ENCODE measurements at regions not wholly inside any gene's neighbourhood (a gene's known extent, or its start where the extent isn't known, plus 50 kb on each side); places are given as distances from the start of the nearest gene placed in this dataset.

- DNase-seq (ENCODE audit: insufficient read length, low spot score) (no peak), FAIRE-seq (no peak)
- TF ChIP-seq POLR2AphosphoS5 (IDR thresholded peaks at IDR 0.05; ENCODE audit: low read depth, low read length) (no peak), PAX5 (IDR thresholded peaks at IDR 0.05; ENCODE audit: insufficient read depth, low read length, severe bottlenecking) (no peak), POU2F2 (IDR thresholded peaks at IDR 0.05; ENCODE audit: low read depth, low read length) (no peak), SPI1 (IDR thresholded peaks at IDR 0.05; ENCODE audit: low read depth, low read length) (no peak), TAF1 (IDR thresholded peaks at IDR 0.05; ENCODE audit: low read depth, low read length) (no peak), POLR2A (IDR thresholded peaks at IDR 0.05; ENCODE audit: low read depth, low read length) (no peak)
Measured at GRCh38 chr5:39678534-39678933, 253.8 kb upstream of the DAB2 start.

GRCh38 chr5:39675676-39676075 lies 250.9 kb upstream of the DAB2 start:
- TF ChIP-seq POLR2A (IDR thresholded peaks at IDR 0.05; ENCODE audit: low read depth, low read length) = no peak
- DNase-seq (ENCODE audit: insufficient read length, low spot score) (no peak), FAIRE-seq (no peak)

GRCh38 chr5:39674209-39675082 lies 249.7 kb upstream of the DAB2 start:
- TF ChIP-seq PAX5 (IDR thresholded peaks at IDR 0.05; ENCODE audit: insufficient read depth, low read length, severe bottlenecking) (no peak), SPI1 (IDR thresholded peaks at IDR 0.05; ENCODE audit: low read depth, low read length) (no peak), POU2F2 (IDR thresholded peaks at IDR 0.05; ENCODE audit: low read depth, low read length) (no peak), TAF1 (IDR thresholded peaks at IDR 0.05; ENCODE audit: low read depth, low read length) (no peak), POLR2A (IDR thresholded peaks at IDR 0.05; ENCODE audit: low read depth, low read length) (no peak), POLR2AphosphoS5 (IDR thresholded peaks at IDR 0.05; ENCODE audit: low read depth, low read length) (no peak)
- DNase-seq (ENCODE audit: insufficient read length, low spot score) (no peak), FAIRE-seq (no peak)

GRCh38 chr5:39671561-39671961 lies 246.8 kb upstream of the DAB2 start:
- TF ChIP-seq POLR2A (IDR thresholded peaks at IDR 0.05; ENCODE audit: low read depth, low read length) (no peak), POU2F2 (IDR thresholded peaks at IDR 0.05; ENCODE audit: low read depth, low read length) (no peak), POLR2AphosphoS5 (IDR thresholded peaks at IDR 0.05; ENCODE audit: low read depth, low read length) (no peak), TAF1 (IDR thresholded peaks at IDR 0.05; ENCODE audit: low read depth, low read length) (no peak), SPI1 (IDR thresholded peaks at IDR 0.05; ENCODE audit: low read depth, low read length) (no peak), PAX5 (IDR thresholded peaks at IDR 0.05; ENCODE audit: insufficient read depth, low read length, severe bottlenecking) (no peak)
- FAIRE-seq (no peak), DNase-seq (ENCODE audit: insufficient read length, low spot score) (no peak)

GRCh38 chr5:39670955-39671354 lies 246.2 kb upstream of the DAB2 start:
- DNase-seq (ENCODE audit: insufficient read length, low spot score) (no peak), FAIRE-seq (no peak)
- TF ChIP-seq POU2F2 (IDR thresholded peaks at IDR 0.05; ENCODE audit: low read depth, low read length) (no peak), POLR2A (IDR thresholded peaks at IDR 0.05; ENCODE audit: low read depth, low read length) (no peak), PAX5 (IDR thresholded peaks at IDR 0.05; ENCODE audit: insufficient read depth, low read length, severe bottlenecking) (no peak), POLR2AphosphoS5 (IDR thresholded peaks at IDR 0.05; ENCODE audit: low read depth, low read length) (no peak), SPI1 (IDR thresholded peaks at IDR 0.05; ENCODE audit: low read depth, low read length) (no peak), TAF1 (IDR thresholded peaks at IDR 0.05; ENCODE audit: low read depth, low read length) (no peak)

GRCh38 chr5:39670391-39670790 lies 245.6 kb upstream of the DAB2 start:
- no peak for TF ChIP-seq PAX5 (IDR thresholded peaks at IDR 0.05; ENCODE audit: insufficient read depth, low read length, severe bottlenecking)
- no peak for TF ChIP-seq POLR2AphosphoS5 (IDR thresholded peaks at IDR 0.05; ENCODE audit: low read depth, low read length)
- no peak for TF ChIP-seq TAF1 (IDR thresholded peaks at IDR 0.05; ENCODE audit: low read depth, low read length)
- no peak for TF ChIP-seq POLR2A (IDR thresholded peaks at IDR 0.05; ENCODE audit: low read depth, low read length)
- no peak for TF ChIP-seq POU2F2 (IDR thresholded peaks at IDR 0.05; ENCODE audit: low read depth, low read length)
- no peak for TF ChIP-seq SPI1 (IDR thresholded peaks at IDR 0.05; ENCODE audit: low read depth, low read length)
- no peak for DNase-seq (ENCODE audit: insufficient read length, low spot score)
- FAIRE-seq = no peak

GRCh38 chr5:39668980-39669379 lies 244.2 kb upstream of the DAB2 start:
- DNase-seq (ENCODE audit: insufficient read length, low spot score) = no peak
- TF ChIP-seq POU2F2 (IDR thresholded peaks at IDR 0.05; ENCODE audit: low read depth, low read length) (no peak), POLR2A (IDR thresholded peaks at IDR 0.05; ENCODE audit: low read depth, low read length) (no peak), PAX5 (IDR thresholded peaks at IDR 0.05; ENCODE audit: insufficient read depth, low read length, severe bottlenecking) (no peak)
- FAIRE-seq = no peak

- FAIRE-seq (no peak), DNase-seq (ENCODE audit: insufficient read length, low spot score) (no peak)
- no peak for TF ChIP-seq SPI1 (IDR thresholded peaks at IDR 0.05; ENCODE audit: low read depth, low read length)
- no peak for TF ChIP-seq POU2F2 (IDR thresholded peaks at IDR 0.05; ENCODE audit: low read depth, low read length)
- no peak for TF ChIP-seq PAX5 (IDR thresholded peaks at IDR 0.05; ENCODE audit: insufficient read depth, low read length, severe bottlenecking)
- TF ChIP-seq TAF1 (IDR thresholded peaks at IDR 0.05; ENCODE audit: low read depth, low read length) = no peak
- TF ChIP-seq POLR2AphosphoS5 (IDR thresholded peaks at IDR 0.05; ENCODE audit: low read depth, low read length) = no peak
- TF ChIP-seq POLR2A (IDR thresholded peaks at IDR 0.05; ENCODE audit: low read depth, low read length) = no peak
Measured at GRCh38 chr5:39665328-39665727, 240.5 kb upstream of the DAB2 start.

GRCh38 chr5:39662945-39663344 lies 238.2 kb upstream of the DAB2 start:
- TF ChIP-seq POLR2AphosphoS5 (IDR thresholded peaks at IDR 0.05; ENCODE audit: low read depth, low read length) (no peak), SPI1 (IDR thresholded peaks at IDR 0.05; ENCODE audit: low read depth, low read length) (no peak), TAF1 (IDR thresholded peaks at IDR 0.05; ENCODE audit: low read depth, low read length) (no peak), POLR2A (IDR thresholded peaks at IDR 0.05; ENCODE audit: low read depth, low read length) (no peak), PAX5 (IDR thresholded peaks at IDR 0.05; ENCODE audit: insufficient read depth, low read length, severe bottlenecking) (no peak), POU2F2 (IDR thresholded peaks at IDR 0.05; ENCODE audit: low read depth, low read length) (no peak)
- no peak for DNase-seq (ENCODE audit: insufficient read length, low spot score)
- no peak for FAIRE-seq

Measured in GM12891 (cell line).